Colonic mucosa (tissue), 4 donors: ENCODE measurements at regions not wholly inside any gene's neighbourhood (a gene's known extent, or its start where the extent isn't known, plus 50 kb on each side); places are given as distances from the start of the nearest gene placed in this dataset.
"Not testable (repeated sequence)": the region's sequence is repeated elsewhere in the genome, so short reads cannot be mapped to it uniquely, and the experiment has no call there.

Experiments used
- DNase-seq: peaks from one replicate; pipeline ENCODE4 v3.0.0-alpha.2; 2020
- H3K27ac ChIP-seq: fragments of 200-600 bp; one replicate; pipeline ENCODE4 v1.8.0; 2021
- H3K27me3 ChIP-seq: fragments of 200-600 bp; one replicate; pipeline ENCODE4 v1.8.0; 2021
- H3K36me3 ChIP-seq: fragments of 200-600 bp; one replicate; pipeline ENCODE4 v1.8.0; 2021
- H3K4me1 ChIP-seq: fragments of 200-600 bp; one replicate; pipeline ENCODE4 v1.8.0; 2021; ENCODE audit warnings: mild to moderate bottlenecking
- H3K4me3 ChIP-seq: fragments of 200-600 bp; one replicate; pipeline ENCODE4 v1.8.0; 2021
- H3K9ac ChIP-seq, 2 donors: one replicate each; pipeline ENCODE4 v1.7.0; 2013; ENCODE audit warnings: control low read depth in 2 of 2, low read depth in 2 of 2, low read length in 2 of 2
- H3K9me3 ChIP-seq: fragments of 200-600 bp; one replicate; pipeline ENCODE4 v1.8.0; 2021
- intact Hi-C: fragments of 100-400 bp; cut with DNase I; formaldehyde crosslinking; loops from one replicate; pipeline ENCODE4 v1.14.1; 2022
- donor health status: healthy.
- donor health status: DM: no; HTN: no; CAD: no.
- donor health status: DM: no; HTN: no; CAD: no.

- H3K27ac ChIP-seq, H3K36me3 ChIP-seq, H3K27me3 ChIP-seq, H3K9ac ChIP-seq, H3K9me3 ChIP-seq, intact Hi-C loops, DNase-seq, H3K4me3 ChIP-seq, H3K4me1 ChIP-seq: not testable (repeated sequence)
Observed at GRCh38 chr21:9572782-9573181, 948.6 kb upstream of the TPTE start.

DNA sequence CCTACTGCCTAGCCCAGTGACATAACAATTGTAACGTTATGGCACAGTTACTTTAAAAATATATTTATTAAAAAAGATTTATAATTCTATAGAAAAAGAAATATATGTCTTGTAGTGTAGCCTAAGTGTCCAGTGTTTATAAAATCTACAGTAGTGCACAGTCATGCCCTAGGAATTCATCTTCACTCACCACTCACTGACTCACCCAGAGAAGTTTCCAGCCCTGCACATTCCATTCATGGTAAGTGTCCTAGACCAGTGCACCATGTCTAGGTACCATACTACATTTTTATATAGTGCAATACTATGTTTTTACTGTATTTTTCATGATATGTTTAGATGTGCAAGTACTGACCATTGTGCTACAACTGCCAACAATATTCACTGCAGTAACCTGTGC is 947.9 kb upstream of the TPTE start:
- H3K9ac ChIP-seq, DNase-seq, H3K4me1 ChIP-seq, H3K27me3 ChIP-seq, intact Hi-C loops, H3K4me3 ChIP-seq, H3K27ac ChIP-seq, H3K36me3 ChIP-seq, H3K9me3 ChIP-seq: not testable (repeated sequence)

- not testable (repeated sequence) for H3K27me3 ChIP-seq
Observed at GRCh38 chr21:9579275-9579674, 942.1 kb upstream of the TPTE start.

DNA sequence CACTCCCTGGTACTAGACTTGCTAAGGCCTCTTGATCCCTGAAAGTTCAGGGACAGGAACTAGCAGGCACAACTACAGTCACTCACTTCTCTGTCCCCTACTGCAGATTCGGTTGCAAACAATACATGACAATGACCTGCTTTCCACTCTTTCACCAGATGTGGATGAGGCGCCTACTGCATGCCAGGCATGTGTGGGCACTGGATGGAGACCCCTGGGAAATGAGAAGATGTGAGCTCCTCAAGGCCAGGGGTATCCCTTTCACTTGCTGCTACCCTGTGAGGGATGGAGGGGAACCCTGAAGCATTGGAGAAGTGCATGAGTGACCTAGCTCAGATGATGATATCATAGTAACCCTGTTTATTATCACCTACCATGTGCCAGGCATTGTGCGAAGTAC is 933.4 kb upstream of the TPTE start:
- H3K4me1 ChIP-seq, H3K36me3 ChIP-seq, H3K27ac ChIP-seq, H3K9me3 ChIP-seq, DNase-seq, H3K4me3 ChIP-seq, H3K27me3 ChIP-seq, intact Hi-C loops, H3K9ac ChIP-seq: not testable (repeated sequence)

More at GRCh38 chr21:9579275-9579674, 942.1 kb upstream of the TPTE start:
- H3K9me3 ChIP-seq, H3K36me3 ChIP-seq, DNase-seq, H3K4me1 ChIP-seq, H3K9ac ChIP-seq, H3K4me3 ChIP-seq, H3K27ac ChIP-seq, intact Hi-C loops: not testable (repeated sequence)

DNA sequence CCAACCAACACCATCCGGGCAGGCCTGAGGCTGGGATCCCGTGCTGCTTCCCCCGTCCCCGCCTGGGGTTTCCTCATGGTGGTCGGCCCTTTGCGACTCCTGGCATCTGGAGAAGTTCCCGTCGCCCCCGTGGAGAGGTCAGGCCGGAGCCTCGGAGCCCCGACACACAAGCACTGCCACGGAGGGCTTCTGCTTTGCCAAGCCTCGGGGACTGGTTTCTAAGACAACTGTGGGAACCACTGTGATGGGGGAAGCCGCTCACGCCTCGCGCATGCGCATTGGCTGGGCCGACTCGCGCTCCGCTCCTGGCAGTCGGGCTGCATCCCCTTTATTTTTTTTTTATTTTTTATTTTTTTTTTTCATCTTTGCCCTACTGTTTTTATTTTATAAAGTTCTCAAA is 928.8 kb upstream of the TPTE start:
- H3K9ac ChIP-seq, H3K4me1 ChIP-seq, H3K36me3 ChIP-seq, H3K9me3 ChIP-seq, DNase-seq, H3K27me3 ChIP-seq, H3K27ac ChIP-seq, H3K4me3 ChIP-seq, intact Hi-C loops: not testable (repeated sequence)

GRCh38 chr21:9593646-9594045 is 927.7 kb upstream of the TPTE start:
- H3K27ac ChIP-seq, intact Hi-C loops, H3K4me3 ChIP-seq, H3K4me1 ChIP-seq, DNase-seq, H3K36me3 ChIP-seq, H3K9ac ChIP-seq, H3K27me3 ChIP-seq, H3K9me3 ChIP-seq: not testable (repeated sequence)

GRCh38 chr21:9614011-9614410 is 907.4 kb upstream of the TPTE start:
- DNase-seq, H3K9me3 ChIP-seq, intact Hi-C loops, H3K4me3 ChIP-seq, H3K27ac ChIP-seq, H3K27me3 ChIP-seq, H3K36me3 ChIP-seq, H3K4me1 ChIP-seq, H3K9ac ChIP-seq: not testable (repeated sequence)

DNA sequence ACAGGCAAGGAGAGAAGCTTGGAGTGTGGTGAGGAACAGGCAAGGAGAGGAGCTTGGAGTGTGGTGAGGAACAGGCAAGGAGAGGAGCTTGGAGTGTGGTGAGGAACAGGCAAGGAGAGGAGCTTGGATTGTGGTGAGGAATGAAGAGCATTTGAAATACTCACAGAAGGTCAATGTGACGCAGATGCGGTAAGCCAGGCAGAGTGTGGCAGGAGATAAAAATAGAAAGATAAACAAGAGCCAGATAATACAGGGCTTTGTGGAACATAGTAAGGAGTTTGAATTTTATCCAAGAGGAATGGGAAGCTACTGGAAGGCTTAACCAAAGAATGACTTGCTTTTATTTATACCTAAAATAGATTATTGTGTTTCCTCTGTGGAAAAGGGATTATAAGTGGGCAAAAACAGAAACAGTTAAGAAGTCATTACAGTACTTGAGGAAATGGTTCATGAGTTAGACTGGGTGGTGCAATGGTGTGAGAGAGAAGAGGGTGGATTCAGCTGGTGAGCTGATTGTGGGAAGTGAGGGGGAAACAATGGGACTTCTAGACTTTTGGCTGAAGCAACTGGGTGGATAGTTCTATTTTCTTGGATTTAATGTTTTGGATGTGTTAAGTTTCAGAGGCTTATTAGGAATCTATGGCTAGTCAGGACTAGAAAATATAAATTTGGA is 900.1 kb upstream of the TPTE start:
- H3K9ac ChIP-seq, H3K27ac ChIP-seq, H3K27me3 ChIP-seq, DNase-seq, intact Hi-C loops, H3K9me3 ChIP-seq, H3K4me1 ChIP-seq, H3K4me3 ChIP-seq, H3K36me3 ChIP-seq: not testable (repeated sequence)

GRCh38 chr21:9628051-9628450 is 893.3 kb upstream of the TPTE start:
- intact Hi-C loops, H3K9me3 ChIP-seq, DNase-seq: not testable (repeated sequence)

DNA sequence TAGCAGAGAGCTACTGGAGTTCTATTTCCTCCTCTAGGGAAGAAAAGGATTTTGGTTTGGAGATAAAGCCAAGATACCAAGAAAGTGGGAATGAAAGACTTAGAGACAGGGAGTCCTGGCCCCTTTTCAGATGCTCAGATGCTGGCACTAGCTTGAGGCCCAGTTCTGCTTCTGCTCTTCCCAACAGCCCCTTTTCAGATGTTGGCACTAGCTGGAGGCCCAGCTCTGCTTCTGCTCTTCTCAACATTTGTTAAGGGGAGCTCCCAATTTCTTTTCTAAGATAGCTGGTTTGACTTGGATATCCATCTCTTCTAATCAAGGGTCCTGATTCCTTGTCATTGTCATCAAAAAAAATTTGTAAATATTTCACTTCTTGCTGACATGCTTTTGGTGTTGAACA is 874.0 kb upstream of the TPTE start:
- H3K4me1 ChIP-seq, H3K27me3 ChIP-seq, H3K36me3 ChIP-seq, DNase-seq, H3K27ac ChIP-seq, H3K9me3 ChIP-seq, H3K4me3 ChIP-seq, H3K9ac ChIP-seq, intact Hi-C loops: not testable (repeated sequence)

More at GRCh38 chr21:9628051-9628450, 893.3 kb upstream of the TPTE start:
- not testable (repeated sequence) for H3K4me3 ChIP-seq, H3K4me1 ChIP-seq, H3K27ac ChIP-seq, H3K9ac ChIP-seq, H3K36me3 ChIP-seq, H3K27me3 ChIP-seq

GRCh38 chr21:9648331-9648730 is 873.1 kb upstream of the TPTE start:
- DNase-seq, H3K36me3 ChIP-seq, H3K9ac ChIP-seq, intact Hi-C loops, H3K9me3 ChIP-seq, H3K4me3 ChIP-seq, H3K27me3 ChIP-seq, H3K4me1 ChIP-seq, H3K27ac ChIP-seq: not testable (repeated sequence)

- H3K9me3 ChIP-seq, H3K36me3 ChIP-seq, H3K4me1 ChIP-seq, H3K4me3 ChIP-seq, H3K27me3 ChIP-seq, DNase-seq, H3K9ac ChIP-seq, intact Hi-C loops, H3K27ac ChIP-seq: not testable (repeated sequence)
Observed at GRCh38 chr21:9648947-9649720, 872.2 kb upstream of the TPTE start.

- DNase-seq, intact Hi-C loops, H3K4me1 ChIP-seq, H3K27ac ChIP-seq, H3K9me3 ChIP-seq, H3K9ac ChIP-seq, H3K27me3 ChIP-seq, H3K36me3 ChIP-seq, H3K4me3 ChIP-seq: not testable (repeated sequence)
Observed at GRCh38 chr21:9652819-9653218, 868.6 kb upstream of the TPTE start.

DNA sequence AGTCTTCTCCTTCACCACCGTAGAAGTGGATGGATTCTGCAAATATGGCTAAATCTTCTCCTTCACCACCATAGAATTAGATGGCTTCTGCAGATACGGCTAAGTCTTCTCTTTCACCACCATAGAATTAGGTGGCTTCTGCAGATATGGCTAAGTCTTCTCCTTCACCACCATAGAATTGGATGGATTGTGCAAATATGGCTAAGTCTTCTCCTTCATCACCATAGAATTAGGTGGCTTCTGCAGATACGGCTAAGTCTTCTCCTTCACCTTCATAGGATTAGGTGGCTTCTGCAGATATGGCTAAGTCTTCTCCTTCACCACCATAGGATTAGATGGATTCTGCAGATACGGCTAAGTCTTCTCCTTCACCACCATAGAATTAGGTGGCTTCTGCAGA is 866.2 kb upstream of the TPTE start:
- H3K27ac ChIP-seq, H3K4me3 ChIP-seq, H3K4me1 ChIP-seq, DNase-seq, intact Hi-C loops, H3K27me3 ChIP-seq, H3K36me3 ChIP-seq, H3K9me3 ChIP-seq, H3K9ac ChIP-seq: not testable (repeated sequence)
